ENCODE measurements at regions not wholly inside any gene's neighbourhood (a gene's known extent, or its start where the extent isn't known, plus 50 kb on each side); places are given as distances from the start of the nearest gene placed in this dataset.

GRCh38 chr3:132230156-132231000 is 86.8 kb upstream of the ACP3 start:
- Histone ChIP-seq H2AFZ (ENCODE audit: low read depth, low read length, severe bottlenecking) (no peak overlapping the region), H3K36me3 (ENCODE audit: low read length) (no peaks in the 10 kb centered on the region), H3K9ac (ENCODE audit: low read length) (no peak overlapping the region), H3K79me2 (ENCODE audit: insufficient read depth, low read length) (no peaks in the 10 kb centered on the region), H3K9me2 (replicated peaks; ENCODE audit: insufficient read depth, low read length) (no peaks in the 10 kb centered on the region), H3K4me3 (ENCODE audit: insufficient read depth, low read length, poor library complexity, severe bottlenecking) (no peak overlapping the region), H3F3A (ENCODE audit: insufficient read depth) (no peaks in the 10 kb centered on the region), H3K27me3 (ENCODE audit: low read length) (no peaks in the 10 kb centered on the region), H3K9me3 (ENCODE audit: insufficient read depth, low read length) (no peaks in the 10 kb centered on the region), H3K27ac (ENCODE audit: low read depth, low read length) (no peak overlapping the region), H4K20me1 (ENCODE audit: low read depth, low read length) (no peaks in the 10 kb centered on the region), H3K4me2 (ENCODE audit: low read depth, low read length, poor library complexity, severe bottlenecking) (no peak overlapping the region)
- TF ChIP-seq CTCF (IDR thresholded peaks at IDR 0.05; ENCODE audit: insufficient read depth, low read length, poor library complexity, severe bottlenecking): no peak
- TF ChIP-seq EZH2phosphoT487 (conservative IDR thresholded peaks at IDR 0.05; ENCODE audit: low read length): no peak

DNA sequence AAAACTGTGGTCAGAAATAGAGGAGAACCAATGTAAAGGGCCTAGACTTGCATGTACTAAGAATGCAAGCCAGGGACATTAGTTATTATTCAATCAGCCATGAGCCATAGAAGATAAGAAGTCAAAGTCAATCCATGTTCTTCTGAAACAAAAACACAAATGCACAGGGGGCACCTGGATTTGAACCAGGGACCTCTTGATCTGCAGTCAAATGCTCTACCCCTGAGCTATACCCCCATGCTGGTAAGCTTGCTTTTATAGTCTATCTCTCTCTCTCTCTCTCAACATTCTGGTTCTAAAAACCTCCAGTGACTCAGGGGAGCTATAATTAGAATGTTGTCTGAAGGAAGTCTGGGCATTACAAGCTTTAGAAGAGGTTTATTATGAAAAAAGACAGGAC is 85.6 kb upstream of the ACP3 start:
- H4K20me1 ChIP-seq (ENCODE audit: low read depth, low read length): no peaks in the 10 kb centered on the region
- no peaks in the 10 kb centered on the region for H3F3A ChIP-seq (ENCODE audit: insufficient read depth)
- H3K9ac ChIP-seq (ENCODE audit: low read length): no peak overlapping the region
- no peaks in the 10 kb centered on the region for H3K27me3 ChIP-seq (ENCODE audit: low read length)
- H3K27ac ChIP-seq (ENCODE audit: low read depth, low read length): no peak overlapping the region
- H3K9me2 ChIP-seq (replicated peaks; ENCODE audit: insufficient read depth, low read length): no peaks in the 10 kb centered on the region
- H3K79me2 ChIP-seq (ENCODE audit: insufficient read depth, low read length): no peaks in the 10 kb centered on the region
- H3K36me3 ChIP-seq (ENCODE audit: low read length): no peaks in the 10 kb centered on the region
- H2AFZ ChIP-seq (ENCODE audit: low read depth, low read length, severe bottlenecking): no peak overlapping the region
- H3K4me2 ChIP-seq (ENCODE audit: low read depth, low read length, poor library complexity, severe bottlenecking): no peak overlapping the region
- no peaks in the 10 kb centered on the region for H3K9me3 ChIP-seq (ENCODE audit: insufficient read depth, low read length)
- no peak overlapping the region for H3K4me3 ChIP-seq (ENCODE audit: insufficient read depth, low read length, poor library complexity, severe bottlenecking)
- no peak for TF ChIP-seq CTCF (IDR thresholded peaks at IDR 0.05; ENCODE audit: insufficient read depth, low read length, poor library complexity, severe bottlenecking)
- no peak for TF ChIP-seq EZH2phosphoT487 (conservative IDR thresholded peaks at IDR 0.05; ENCODE audit: low read length)

DNA sequence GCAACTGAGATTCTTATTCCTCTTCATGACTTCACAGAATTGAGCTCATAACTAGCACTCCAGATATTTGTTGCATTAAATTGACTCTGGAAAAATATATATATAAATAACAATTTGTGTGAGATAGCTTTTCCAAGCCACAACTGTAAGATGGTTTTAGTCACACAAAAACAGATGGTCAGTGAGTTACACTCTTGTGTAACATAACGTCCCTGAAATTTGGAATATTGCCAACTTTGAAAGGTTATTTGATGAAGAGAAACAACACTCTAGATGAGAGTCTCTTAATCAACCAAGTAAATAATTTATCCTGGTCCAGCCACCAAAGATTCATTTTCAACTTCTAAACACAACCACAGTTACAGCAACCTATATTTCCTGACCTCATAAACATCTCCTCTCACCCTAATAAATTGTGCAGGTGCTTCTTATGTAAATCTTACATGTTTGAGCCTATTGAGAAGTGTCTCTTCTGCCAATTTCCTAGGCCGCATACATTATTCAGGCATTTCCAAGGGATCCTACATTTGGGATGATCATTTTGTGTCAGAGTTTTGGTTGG is 84.9 kb upstream of the ACP3 start:
- Histone ChIP-seq H3K27me3 (ENCODE audit: low read length) (no peaks in the 10 kb centered on the region), H3K79me2 (ENCODE audit: insufficient read depth, low read length) (no peaks in the 10 kb centered on the region), H4K20me1 (ENCODE audit: low read depth, low read length) (no peaks in the 10 kb centered on the region), H3K4me2 (ENCODE audit: low read depth, low read length, poor library complexity, severe bottlenecking) (no peak overlapping the region), H3K9ac (ENCODE audit: low read length) (no peak overlapping the region), H3K36me3 (ENCODE audit: low read length) (no peaks in the 10 kb centered on the region), H3F3A (ENCODE audit: insufficient read depth) (no peaks in the 10 kb centered on the region), H3K27ac (ENCODE audit: low read depth, low read length) (no peak overlapping the region), H2AFZ (ENCODE audit: low read depth, low read length, severe bottlenecking) (no peak overlapping the region), H3K4me3 (ENCODE audit: insufficient read depth, low read length, poor library complexity, severe bottlenecking) (no peak overlapping the region), H3K9me3 (ENCODE audit: insufficient read depth, low read length) (no peaks in the 10 kb centered on the region), H3K9me2 (replicated peaks; ENCODE audit: insufficient read depth, low read length) (no peaks in the 10 kb centered on the region)
- TF ChIP-seq EZH2phosphoT487 (conservative IDR thresholded peaks at IDR 0.05; ENCODE audit: low read length): no peak
- no peak for TF ChIP-seq CTCF (IDR thresholded peaks at IDR 0.05; ENCODE audit: insufficient read depth, low read length, poor library complexity, severe bottlenecking)

Data from SU-DHL-6 (cell line).